Astrocyte (in vitro differentiated cells and primary cell): ENCODE measurements at regions not wholly inside any gene's neighbourhood (a gene's known extent, or its start where the extent isn't known, plus 50 kb on each side); places are given as distances from the start of the nearest gene placed in this dataset.

ENCODE experiments used
- DNase-seq: peaks from one replicate; pipeline ENCODE4 v3.0.0-alpha.2; 2010; ENCODE audit warnings: low read depth
- FAIRE-seq: peaks from 2 replicates; lab custom pipeline; 2011; peaks lifted over from hg19 to GRCh38; lab: Jason Lieb, UNC
- H2AFZ ChIP-seq: 2 replicates; pipeline ENCODE4 v1.6.0; 2012; ENCODE audit warnings: low read depth, low read length, inconsistent platforms
- H3K27ac ChIP-seq: 2 replicates; pipeline ENCODE4 v1.5.1; 2011; ENCODE audit warnings: low read depth, low read length, inconsistent platforms
- H3K27me3 ChIP-seq: 2 replicates; pipeline ENCODE4 v1.6.0; 2011; ENCODE audit warnings: low read length, inconsistent platforms; ENCODE audit not compliant: insufficient read depth
- H3K36me3 ChIP-seq: 2 replicates; pipeline ENCODE4 v1.5.1; 2011; ENCODE audit warnings: low read length, inconsistent platforms; ENCODE audit not compliant: insufficient read depth
- H3K4me1 ChIP-seq: 2 replicates; pipeline ENCODE4 v1.5.1; 2011; ENCODE audit warnings: low read length, inconsistent platforms; ENCODE audit not compliant: insufficient read depth
- H3K4me2 ChIP-seq: 2 replicates; pipeline ENCODE4 v1.6.0; 2012; ENCODE audit warnings: low read length, inconsistent platforms
- H3K4me3 ChIP-seq: 2 replicates; pipeline ENCODE4 v1.5.1; 2011; ENCODE audit warnings: low read depth, mild to moderate bottlenecking, low read length, inconsistent platforms; ENCODE audit not compliant: insufficient read depth
- H3K79me2 ChIP-seq: 2 replicates; pipeline ENCODE4 v1.6.0; 2012; ENCODE audit warnings: mild to moderate bottlenecking, low read length, inconsistent platforms; ENCODE audit not compliant: insufficient read depth
- H3K9ac ChIP-seq: 2 replicates; pipeline ENCODE4 v1.6.0; 2012; ENCODE audit warnings: mild to moderate bottlenecking, low read length, inconsistent platforms
- H3K9me3 ChIP-seq: 2 replicates; pipeline ENCODE4 v1.5.1; 2012; ENCODE audit warnings: low read depth, mild to moderate bottlenecking, low read length, inconsistent platforms; ENCODE audit not compliant: insufficient read depth
- H4K20me1 ChIP-seq: 2 replicates; pipeline ENCODE4 v1.6.0; 2012; ENCODE audit warnings: low read length, inconsistent platforms; ENCODE audit not compliant: insufficient read depth
- H3K27ac Mint-ChIP-seq: one replicate; pipeline ENCODE4 v1.8.0; 2021; ENCODE audit warnings: mild to moderate bottlenecking, mixed read lengths; ENCODE audit not compliant: unreplicated experiment
- H3K27me3 Mint-ChIP-seq: one replicate; pipeline ENCODE4 v1.8.0; 2021; ENCODE audit warnings: low read depth, mixed read lengths; ENCODE audit not compliant: unreplicated experiment
- H3K36me3 Mint-ChIP-seq: one replicate; pipeline ENCODE4 v1.8.0; 2021; ENCODE audit warnings: low read depth, mixed read lengths; ENCODE audit not compliant: unreplicated experiment
- H3K4me1 Mint-ChIP-seq: one replicate; pipeline ENCODE4 v1.8.0; 2021; ENCODE audit warnings: low read depth, mixed read lengths; ENCODE audit not compliant: unreplicated experiment
- H3K4me3 Mint-ChIP-seq: one replicate; pipeline ENCODE4 v1.8.0; 2021; ENCODE audit warnings: mild to moderate bottlenecking, moderate library complexity, mixed read lengths; ENCODE audit not compliant: unreplicated experiment
- H3K9me3 Mint-ChIP-seq: one replicate; pipeline ENCODE4 v1.8.0; 2021; ENCODE audit warnings: mild to moderate bottlenecking, mixed read lengths; ENCODE audit not compliant: unreplicated experiment
- CTCF ChIP-seq: IDR thresholded peaks from 2 replicates; pipeline ENCODE4 v1.5.1; 2011; ENCODE audit warnings: low read depth, mild to moderate bottlenecking, inconsistent platforms, low read length, moderate library complexity; ENCODE audit not compliant: insufficient read depth
- EZH2 ChIP-seq: IDR thresholded peaks from 2 replicates; pipeline ENCODE4 v1.6.1; 2012; ENCODE audit warnings: mild to moderate bottlenecking, low read length, inconsistent platforms; ENCODE audit not compliant: insufficient read depth

- no peak for FAIRE-seq
- no peaks in the 10 kb centered on the region for H3K9me3 ChIP-seq
- TF ChIP-seq EZH2 (no peak), CTCF (no peak)
- H3K9me3 Mint-ChIP-seq: peaks cover 3% of the 10 kb centered on the region
- peaks cover 7% of the 10 kb centered on the region for H3K4me1 Mint-ChIP-seq
- no peaks in the 10 kb centered on the region for H3K27me3 Mint-ChIP-seq
- H3K9ac ChIP-seq: no peak overlapping the region
- no peak overlapping the region for H3K4me3 ChIP-seq
- no peaks in the 10 kb centered on the region for H4K20me1 ChIP-seq
- H3K79me2 ChIP-seq: no peaks in the 10 kb centered on the region
- H3K27ac Mint-ChIP-seq: no peak overlapping the region
- no peak overlapping the region for H3K27ac ChIP-seq
- H3K27me3 ChIP-seq: no peaks in the 10 kb centered on the region
- H3K36me3 ChIP-seq: no peaks in the 10 kb centered on the region
- no peak overlapping the region for H3K4me3 Mint-ChIP-seq
- H3K4me1 ChIP-seq: no peaks in the 10 kb centered on the region
- no peak for DNase-seq
- no peak overlapping the region for H2AFZ ChIP-seq
- no peaks in the 10 kb centered on the region for H3K36me3 Mint-ChIP-seq
- no peak overlapping the region for H3K4me2 ChIP-seq
These were observed 460.3 kb downstream of the EPM2A start for GRCh38 chr6:145275019-145275418.

- Histone ChIP-seq H3K27me3 (no peaks in the 10 kb centered on the region), H3K79me2 (no peaks in the 10 kb centered on the region), H3K9me3 (no peaks in the 10 kb centered on the region), H3K9ac (no peak overlapping the region), H3K4me1 (no peaks in the 10 kb centered on the region), H4K20me1 (no peaks in the 10 kb centered on the region), H3K36me3 (no peaks in the 10 kb centered on the region), H3K27ac (no peak overlapping the region), H2AFZ (no peak overlapping the region), H3K4me3 (no peak overlapping the region), H3K4me2 (no peak overlapping the region)
- no peak for TF ChIP-seq CTCF
- no peak for TF ChIP-seq EZH2
- DNase-seq (no peak), FAIRE-seq (no peak)
- H3K4me3 Mint-ChIP-seq: no peak overlapping the region
- H3K9me3 Mint-ChIP-seq: peaks cover 3% of the 10 kb centered on the region
- H3K27me3 Mint-ChIP-seq: no peaks in the 10 kb centered on the region
- no peak overlapping the region for H3K27ac Mint-ChIP-seq
- H3K36me3 Mint-ChIP-seq: no peaks in the 10 kb centered on the region
- H3K4me1 Mint-ChIP-seq: peaks cover 7% of the 10 kb centered on the region
These were observed 459.5 kb downstream of the EPM2A start for GRCh38 chr6:145275787-145276186.

GRCh38 chr6:145276756-145277155 is 458.6 kb downstream of the EPM2A start:
- Histone ChIP-seq H3K27ac (no peak overlapping the region), H3K9ac (no peak overlapping the region), H4K20me1 (no peaks in the 10 kb centered on the region), H3K79me2 (no peaks in the 10 kb centered on the region), H2AFZ (no peak overlapping the region), H3K4me3 (no peak overlapping the region), H3K27me3 (no peaks in the 10 kb centered on the region), H3K4me1 (no peaks in the 10 kb centered on the region), H3K4me2 (no peak overlapping the region), H3K9me3 (no peaks in the 10 kb centered on the region), H3K36me3 (no peaks in the 10 kb centered on the region)
- peaks cover 7% of the 10 kb centered on the region for H3K4me1 Mint-ChIP-seq
- TF ChIP-seq EZH2 (no peak), CTCF (no peak)
- H3K36me3 Mint-ChIP-seq: no peaks in the 10 kb centered on the region
- DNase-seq: peak; percentile 25
- H3K27me3 Mint-ChIP-seq: no peaks in the 10 kb centered on the region
- no peak for FAIRE-seq
- no peak overlapping the region for H3K27ac Mint-ChIP-seq
- peaks cover 3% of the 10 kb centered on the region for H3K9me3 Mint-ChIP-seq
- no peak overlapping the region for H3K4me3 Mint-ChIP-seq
